Iris pigment epithelial cell (primary cell): ENCODE measurements at regions not wholly inside any gene's neighbourhood (a gene's known extent, or its start where the extent isn't known, plus 50 kb on each side); places are given as distances from the start of the nearest gene placed in this dataset.
"Not testable (repeated sequence)": the region's sequence is repeated elsewhere in the genome, so short reads cannot be mapped to it uniquely, and the experiment has no call there.

ENCODE experiments used
- DNase-seq: peaks from one replicate; pipeline ENCODE4 v3.0.0-alpha.2; 2011; ENCODE audit warnings: low read depth

GRCh38 chr1:177891809-177892208 lies 78.0 kb downstream of the SEC16B start:
- no peak for DNase-seq

DNA sequence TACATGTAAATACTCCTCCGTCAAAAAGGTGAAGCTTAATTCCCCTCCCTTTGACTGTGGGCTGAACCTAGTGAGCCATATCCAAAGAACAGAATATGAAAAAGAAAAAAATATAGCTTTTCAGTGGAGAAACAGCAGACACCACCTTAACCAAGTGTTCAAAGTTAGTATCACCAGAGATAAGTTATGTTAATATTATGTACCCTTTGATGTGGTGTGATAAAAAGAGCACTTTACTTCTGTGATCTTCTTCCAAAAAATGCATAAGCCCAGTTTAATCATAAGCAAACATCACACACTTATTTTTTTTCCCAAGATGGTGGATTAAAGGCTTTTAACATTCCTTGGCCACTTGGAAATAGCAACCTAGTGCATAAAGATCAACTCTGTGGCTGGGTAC lies 79.4 kb downstream of the SEC16B start:
- no peak for DNase-seq

DNA sequence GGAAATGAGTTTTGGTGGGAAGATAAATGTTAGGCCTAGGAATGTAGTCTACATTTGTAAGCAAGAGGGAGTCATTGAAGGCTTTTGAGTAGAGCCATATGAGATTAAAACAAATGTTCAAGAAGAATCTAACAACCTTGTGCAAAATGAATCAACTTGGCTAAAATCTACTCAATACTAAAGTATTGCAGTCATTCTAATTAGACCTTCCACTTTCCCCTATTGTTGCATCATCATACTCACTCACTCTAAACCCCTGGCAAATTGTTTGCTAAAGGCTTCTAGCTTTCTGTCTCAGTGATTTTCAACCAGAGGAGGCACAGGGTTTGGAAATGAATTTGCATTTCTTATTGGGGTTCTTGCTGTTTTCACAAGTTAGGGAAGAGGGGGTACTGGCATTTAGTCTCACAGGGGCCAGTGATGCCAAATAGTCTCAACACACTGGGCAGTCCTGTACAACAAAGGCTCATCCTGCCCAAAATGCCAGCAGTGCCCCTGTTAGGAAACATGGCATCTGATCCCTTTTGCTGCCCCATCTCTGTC lies 85.3 kb downstream of the SEC16B start:
- no peak for DNase-seq

- DNase-seq = no peak
These were observed 86.3 kb downstream of the SEC16B start for GRCh38 chr1:177883581-177883980.

DNA sequence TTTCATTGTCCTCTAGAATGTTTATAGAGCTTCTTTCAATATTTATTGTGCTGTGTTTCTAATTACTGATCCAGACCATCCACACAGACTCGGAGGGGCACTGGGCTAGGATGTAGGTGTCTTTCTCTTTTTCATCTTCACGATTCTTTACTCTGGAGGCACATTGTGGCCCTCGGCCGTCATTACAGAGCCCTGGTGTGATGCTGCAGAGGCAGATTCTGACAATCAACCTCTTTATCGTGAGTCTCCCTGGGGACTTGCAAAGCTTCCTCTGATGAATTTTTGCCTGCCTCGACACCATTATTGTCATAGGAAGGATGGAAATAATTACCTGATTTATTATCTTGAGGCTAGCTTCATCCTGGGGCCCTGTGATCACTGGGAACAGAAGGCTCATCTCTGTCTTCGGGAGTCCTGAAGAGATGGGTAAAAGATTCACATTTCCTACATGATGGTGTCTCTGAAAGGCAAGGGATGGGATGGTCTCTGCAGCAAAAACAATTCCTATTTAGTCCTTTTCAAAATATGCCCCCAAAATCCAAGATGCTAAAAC lies 89.4 kb downstream of the SEC16B start:
- no peak for DNase-seq

GRCh38 chr1:177877086-177877485 lies 92.8 kb downstream of the SEC16B start:
- DNase-seq = no peak

DNA sequence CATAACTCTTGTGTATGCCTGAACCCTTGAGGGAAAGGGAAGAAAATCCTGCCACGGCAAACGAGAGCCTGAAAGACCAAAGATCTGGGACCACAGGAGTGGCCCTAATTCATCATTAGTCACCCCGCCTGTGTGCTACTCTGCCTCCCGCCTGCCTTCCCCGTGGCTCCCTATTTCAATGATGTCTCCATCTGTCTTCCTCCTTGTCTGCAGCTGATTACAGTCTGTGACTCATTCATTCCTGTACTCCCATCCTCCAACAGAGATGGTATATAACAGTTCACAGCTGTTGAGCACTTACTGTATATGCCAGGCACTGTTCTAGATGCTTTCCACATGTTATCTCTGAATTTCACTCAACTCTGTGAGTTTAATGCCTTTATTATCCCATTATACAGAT lies 96.6 kb downstream of the SEC16B start:
- DNase-seq = peak; percentile 94

DNA sequence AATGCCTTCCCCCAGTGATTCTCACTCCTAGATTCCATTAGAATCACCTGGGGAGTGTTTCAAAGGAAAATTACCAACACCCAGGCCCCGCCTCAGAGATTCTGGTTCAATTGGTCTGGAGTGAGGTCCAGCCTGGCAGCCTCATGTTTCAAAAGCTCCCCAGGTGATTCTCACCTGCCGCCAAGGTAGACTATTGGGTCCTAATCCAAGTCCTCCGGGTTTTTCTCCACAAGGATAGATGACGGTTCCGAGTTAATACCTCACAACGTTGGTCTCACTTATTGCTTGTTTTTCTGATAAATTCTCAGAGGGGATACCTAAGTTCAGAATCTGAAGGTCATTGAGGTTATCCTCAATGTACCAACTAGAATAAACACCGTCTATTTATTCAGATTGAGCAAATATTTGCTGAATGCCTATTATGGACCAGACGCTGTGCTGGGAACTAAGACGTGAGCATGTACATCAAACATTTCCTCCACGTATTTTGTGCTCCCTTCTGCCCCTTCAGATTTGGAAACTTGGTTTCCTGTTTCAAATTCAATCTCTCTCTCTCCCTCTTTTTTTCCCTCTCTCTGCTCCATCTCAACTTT lies 97.5 kb downstream of the SEC16B start:
- peak; percentile 36 for DNase-seq

GRCh38 chr1:177871613-177872307 lies 98.1 kb downstream of the SEC16B start:
- DNase-seq = no peak

GRCh38 chr1:177869586-177869985 lies 100.3 kb downstream of the SEC16B start:
- DNase-seq = no peak

DNA sequence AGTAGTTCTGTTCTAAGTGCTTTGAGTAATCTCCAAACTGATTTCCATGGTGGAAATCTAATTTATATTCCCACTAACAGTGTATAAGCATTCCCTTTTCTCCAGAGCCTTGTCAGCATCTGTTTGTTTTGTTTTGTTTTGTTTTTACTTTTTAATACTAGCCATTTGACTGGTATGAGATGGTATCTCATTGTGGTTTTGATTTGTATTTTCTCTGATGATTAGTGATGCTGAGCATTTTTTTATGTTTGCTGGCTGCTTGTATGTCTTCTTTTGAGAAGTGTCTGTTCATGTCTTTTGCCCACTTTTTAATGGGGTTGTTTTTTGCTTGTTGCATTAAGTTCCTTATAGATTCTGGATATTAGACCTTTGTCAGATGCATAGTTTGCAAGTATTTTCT lies 100.8 kb downstream of the SEC16B start:
- DNase-seq = not testable (repeated sequence)

DNA sequence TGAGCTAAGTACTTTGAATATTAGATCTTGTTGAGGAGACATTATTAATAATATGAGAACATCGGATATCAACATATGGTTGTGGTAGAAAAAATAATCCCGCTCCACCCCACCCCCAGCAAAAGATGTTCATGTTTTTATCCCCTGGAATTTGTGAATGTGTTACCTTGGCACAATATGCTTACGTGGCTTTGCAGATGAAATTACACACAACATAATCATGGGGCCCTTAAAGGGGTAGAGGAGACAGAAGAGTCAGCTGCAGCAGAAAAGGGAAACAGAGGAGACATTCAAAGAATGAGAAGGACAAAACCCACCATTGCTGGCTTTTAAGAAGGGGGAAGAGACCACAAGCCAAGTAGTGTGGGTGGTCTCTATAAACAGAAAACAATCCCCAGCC lies 104.1 kb downstream of the SEC16B start:
- no peak for DNase-seq

GRCh38 chr1:177864538-177865305 lies 105.1 kb downstream of the SEC16B start:
- no peak for DNase-seq

DNA sequence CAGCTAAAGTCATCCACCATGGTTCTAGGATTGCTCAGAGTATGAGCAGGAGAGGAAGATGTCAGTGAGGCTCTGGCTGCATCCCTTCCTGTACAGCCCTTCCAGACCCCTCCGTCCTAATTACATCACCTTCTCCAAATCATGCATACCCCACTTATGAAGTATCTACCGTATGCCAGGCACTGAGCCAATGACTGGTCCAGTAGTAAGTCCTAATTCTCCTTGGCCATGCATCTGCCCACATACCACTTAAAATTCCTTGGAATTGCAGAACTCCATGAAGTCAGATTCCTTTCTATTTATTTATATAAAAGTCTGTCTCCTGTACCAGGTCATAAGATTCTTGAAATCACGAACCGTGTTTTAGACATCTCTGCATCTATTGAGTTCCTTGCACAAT lies 106.1 kb downstream of the SEC16B start:
- DNase-seq = no peak

- peak; percentile 52 for DNase-seq
These were observed 106.9 kb downstream of the SEC16B start for GRCh38 chr1:177862916-177863315.

- no peak for DNase-seq
These were observed 110.3 kb downstream of the SEC16B start for GRCh38 chr1:177859572-177859971.

- peak; percentile 34 for DNase-seq
These were observed 111.5 kb downstream of the SEC16B start for GRCh38 chr1:177858332-177858821.

- no peak for DNase-seq
These were observed 112.6 kb downstream of the SEC16B start for GRCh38 chr1:177857285-177857684.

DNA sequence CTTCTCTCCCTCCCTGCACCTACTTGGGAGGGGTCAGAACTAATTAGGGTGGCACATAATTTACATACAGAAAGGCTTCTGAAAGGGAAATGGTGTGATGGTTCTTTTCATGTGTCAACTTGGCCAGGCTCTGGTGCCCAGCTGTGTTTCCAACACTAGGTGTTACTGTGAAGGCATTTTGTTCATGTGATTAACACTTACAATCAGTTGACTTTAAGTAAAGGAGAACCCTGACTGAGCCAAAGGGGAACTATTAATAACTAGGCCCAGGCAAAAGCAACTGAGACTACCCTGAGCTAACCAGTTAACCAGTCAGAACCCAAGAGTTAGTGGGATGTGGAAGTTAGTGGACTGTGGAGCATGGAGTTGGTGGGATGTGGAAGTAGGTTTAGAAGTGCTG lies 114.9 kb downstream of the SEC16B start:
- DNase-seq = no peak

DNA sequence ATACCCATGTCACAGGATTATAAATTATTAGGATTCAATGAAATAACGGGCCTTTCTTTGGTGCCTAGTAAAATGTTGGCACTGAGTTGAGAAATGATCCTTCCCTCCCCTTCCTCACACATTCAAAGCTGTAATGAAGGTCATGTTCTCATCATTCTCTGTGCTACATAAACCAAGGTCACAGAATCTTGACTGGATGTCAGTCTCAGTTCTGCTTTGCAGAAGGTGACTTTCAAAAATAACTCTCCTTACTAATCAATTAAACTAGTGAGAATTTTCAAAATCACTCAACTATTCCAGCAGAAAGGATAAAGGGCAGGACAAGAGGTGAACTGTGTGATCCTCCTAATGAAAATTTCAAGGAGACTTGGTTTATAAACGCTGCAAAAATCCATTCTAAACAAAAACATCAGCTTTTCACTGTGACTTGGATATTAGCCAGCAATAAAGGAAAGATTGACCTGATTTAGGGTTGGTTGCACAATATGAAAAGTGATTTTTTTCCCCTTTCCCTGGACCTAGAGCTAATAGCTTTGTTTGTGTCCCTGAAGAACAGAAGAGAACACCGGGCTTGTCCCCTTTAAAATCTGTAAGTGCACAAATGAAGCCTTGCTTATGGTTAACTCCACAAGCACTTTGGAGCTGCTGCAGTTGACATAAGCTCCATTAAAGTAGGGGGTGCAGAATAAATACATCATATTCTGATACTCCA lies 120.1 kb downstream of the SEC16B start:
- no peak for DNase-seq

- DNase-seq = peak; percentile 14
These were observed 120.7 kb downstream of the SEC16B start for GRCh38 chr1:177849130-177849529.

DNA sequence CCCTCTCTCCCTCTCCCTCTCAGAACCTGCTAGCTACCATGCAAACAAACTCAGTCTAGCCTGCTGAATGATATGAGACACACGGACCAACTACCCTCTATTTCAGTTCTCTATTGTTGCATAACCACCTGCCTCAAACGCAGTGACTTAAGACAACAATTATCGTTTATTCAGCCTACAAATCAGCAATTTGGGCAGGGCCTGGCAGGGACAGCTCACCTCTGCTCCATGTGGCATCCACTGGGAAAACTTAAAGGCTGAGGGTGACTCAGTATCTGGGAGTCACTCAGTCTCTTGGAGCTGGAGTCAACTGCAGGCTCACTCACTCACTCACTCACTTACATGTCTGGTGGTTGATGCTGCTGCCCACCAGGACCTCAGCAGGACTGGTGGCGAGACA lies 121.3 kb downstream of the SEC16B start:
- peak; percentile 20 for DNase-seq
